ENCODE measurements at regions not wholly inside any gene's neighbourhood (a gene's known extent, or its start where the extent isn't known, plus 50 kb on each side); places are given as distances from the start of the nearest gene placed in this dataset.

- in situ Hi-C loops (cut with MboI; ENCODE audit: low sequenced_read_pairs): no loop called here
Observed at GRCh38 chr22:47561115-47561675, 798.7 kb downstream of the TBC1D22A start.

More at GRCh38 chr22:47561115-47561675, 798.7 kb downstream of the TBC1D22A start:
- no peak overlapping the region for H3K4me2 ChIP-seq (ENCODE audit: low read depth, low read length)
- DNase-seq (no peak), ATAC-seq (ENCODE audit: low read depth) (no peak)
- H4K5ac ChIP-seq (ENCODE audit: low read depth, low read length): no peak overlapping the region
- H3K27ac ChIP-seq (ENCODE audit: insufficient read depth, low read length): no peak overlapping the region
- H3K14ac ChIP-seq (replicated peaks; ENCODE audit: low read depth, low read length): no peak overlapping the region
- H2BK5ac ChIP-seq (ENCODE audit: low read depth, low read length, poor library complexity, severe bottlenecking): no peak overlapping the region
- ChIA-PET POLR2A (ENCODE audit: unreplicated experiment) (no interaction called here), CTCF (no interaction called here)
- H3K9me3 ChIP-seq (ENCODE audit: control insufficient read depth, insufficient read depth, low read length): peaks cover 41% of the 10 kb centered on the region
- H4K91ac ChIP-seq (ENCODE audit: insufficient read depth, low read depth, low read length): no peak overlapping the region
- no peak overlapping the region for H3K9ac ChIP-seq (ENCODE audit: low read depth, low read length)
- no peaks in the 10 kb centered on the region for H3K36me3 ChIP-seq (ENCODE audit: control insufficient read depth, insufficient read depth, low read length)
- no peak overlapping the region for H3K18ac ChIP-seq (ENCODE audit: low read depth, low read length)
- no peak overlapping the region for H3K56ac ChIP-seq (ENCODE audit: extremely low read depth, insufficient read depth, low read length)
- no peaks in the 10 kb centered on the region for H3K27me3 ChIP-seq (ENCODE audit: control insufficient read depth, insufficient read depth, low read length)
- no peak overlapping the region for H4K8ac ChIP-seq (ENCODE audit: low read depth in 2 of 2, low read length in 2 of 2)
- H2BK120ac ChIP-seq (ENCODE audit: low read depth, low read length): no peak overlapping the region
- H3K79me1 ChIP-seq (ENCODE audit: low read depth in 1 of 2, low read length in 2 of 2): no peaks in the 10 kb centered on the region
- no peaks in the 10 kb centered on the region for H3K4me1 ChIP-seq (ENCODE audit: control insufficient read depth, insufficient read depth, low read length)
- WGBS, 2 experiments (ENCODE audit: extremely low coverage in 2 of 2, insufficient read length in 1 of 2): 0% methylated on average over 1 of the region's 9 CpGs; no CpG with 5 or more reads in 1 of the 2 experiments
- H3K4ac ChIP-seq (ENCODE audit: low read depth, low read length): no peak overlapping the region
- dilution Hi-C loops (cut with HindIII; ENCODE audit: low sequenced_read_pairs, unreplicated experiment) (no loop called here), intact Hi-C loops (cut with micrococcal nuclease) (no loop called here)
- no peak overlapping the region for H2AFZ ChIP-seq (replicated peaks; ENCODE audit: low read length, poor library complexity)
- no peak overlapping the region for H2BK15ac ChIP-seq (ENCODE audit: low read depth, low read length)
- H2AK5ac ChIP-seq (ENCODE audit: low read depth, low read length): no peak overlapping the region
- no peak overlapping the region for H3K23ac ChIP-seq (ENCODE audit: low read depth, low read length)
- no peak overlapping the region for H2BK20ac ChIP-seq (ENCODE audit: low read depth, low read length)
- TF ChIP-seq MXI1 (IDR thresholded peaks at IDR 0.05; ENCODE audit: borderline replicate concordance, low read depth, low read length): no peak
- no peak for TF ChIP-seq USF2 (IDR thresholded peaks at IDR 0.05; ENCODE audit: low read depth, low read length)
- TF ChIP-seq FOS (IDR thresholded peaks at IDR 0.05; ENCODE audit: low read depth, low read length): no peak
- TF ChIP-seq POLR2A (IDR thresholded peaks at IDR 0.05; ENCODE audit: low read depth, low read length): no peak
- TF ChIP-seq RFX5 (IDR thresholded peaks at IDR 0.05; ENCODE audit: low read depth, low read length): no peak
- TF ChIP-seq NFE2L2 (IDR thresholded peaks at IDR 0.05; ENCODE audit: low read depth, low read length): no peak
- TF ChIP-seq MAZ (IDR thresholded peaks at IDR 0.05; ENCODE audit: borderline replicate concordance, low read depth, low read length): no peak
- no peak for TF ChIP-seq BHLHE40 (IDR thresholded peaks at IDR 0.05; ENCODE audit: low read depth, low read length)
- no peak for TF ChIP-seq RAD21 (IDR thresholded peaks at IDR 0.05; ENCODE audit: low read length)
- no peak for TF ChIP-seq CHD1 (IDR thresholded peaks at IDR 0.05; ENCODE audit: low read depth, low read length)
- TF ChIP-seq CEBPB (IDR thresholded peaks at IDR 0.05; ENCODE audit: low read depth, low read length): no peak
- no peak for TF ChIP-seq CTCF (conservative IDR thresholded peaks at IDR 0.05; ENCODE audit: low read depth, low read length)
- no peak for TF ChIP-seq RCOR1 (IDR thresholded peaks at IDR 0.05; ENCODE audit: insufficient replicate concordance, low read length)
- TF ChIP-seq SMC3 (IDR thresholded peaks at IDR 0.05; ENCODE audit: low read depth, low read length): no peak
- TF ChIP-seq MAFK (IDR thresholded peaks at IDR 0.05; ENCODE audit: low read depth, low read length): no peak
- no peak overlapping the region for H2AK9ac ChIP-seq (replicated peaks; ENCODE audit: low read depth, low read length, poor library complexity)
- no TSS peak for BruUV-seq (replicated peaks)
- H3K4me3 ChIP-seq (ENCODE audit: insufficient read depth, low read depth, low read length): no peak overlapping the region
- H3K9me1 ChIP-seq (ENCODE audit: insufficient read depth, low read length): no peaks in the 10 kb centered on the region
- H4K20me1 ChIP-seq (ENCODE audit: insufficient read depth, low read length): no peaks in the 10 kb centered on the region

All from IMR-90 (cell line).